ENCODE measurements at regions not wholly inside any gene's neighbourhood (a gene's known extent, or its start where the extent isn't known, plus 50 kb on each side); places are given as distances from the start of the nearest gene placed in this dataset.

DNA sequence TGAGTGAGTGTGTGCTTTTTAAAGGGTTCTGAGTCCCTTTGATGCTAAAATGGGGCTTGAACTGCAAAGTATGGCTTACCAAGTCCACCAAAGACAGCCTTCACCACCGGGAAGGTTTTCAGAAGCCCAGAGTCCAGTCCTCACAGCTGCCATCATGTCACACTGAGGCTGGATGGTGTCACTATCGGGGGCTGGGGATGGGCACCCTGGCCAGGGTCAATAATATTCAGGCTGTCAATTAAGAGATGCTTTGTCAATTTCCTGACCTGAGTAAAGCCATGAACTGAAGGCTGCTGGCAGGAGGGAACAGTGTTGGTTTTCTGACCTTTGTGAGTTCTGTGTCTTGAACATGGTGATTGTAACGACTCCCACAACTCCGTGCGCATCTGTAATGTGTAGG lies 373.0 kb upstream of the B3GAT1 start:
- Histone ChIP-seq H3K9ac (ENCODE audit: low read length) (no peak overlapping the region), H3K4me2 (ENCODE audit: low read length) (no peak overlapping the region), H3K36me3 (ENCODE audit: insufficient read depth, low read length) (no peaks in the 10 kb centered on the region), H3K4me3 (ENCODE audit: low read depth, low read length, poor library complexity, severe bottlenecking) (no peak overlapping the region), H4K20me1 (ENCODE audit: insufficient read depth, low read length) (no peaks in the 10 kb centered on the region), H3K9me2 (ENCODE audit: low read depth, low read length) (no peaks in the 10 kb centered on the region), H2AFZ (ENCODE audit: low read length) (no peak overlapping the region), H3K9me3 (ENCODE audit: low read length) (no peaks in the 10 kb centered on the region), H3K27ac (ENCODE audit: low read depth, low read length, poor library complexity, severe bottlenecking) (no peak overlapping the region), H3K79me2 (ENCODE audit: insufficient read depth, low read length) (no peaks in the 10 kb centered on the region), H3F3A (ENCODE audit: insufficient read depth, low read length) (no peaks in the 10 kb centered on the region), H3K27me3 (ENCODE audit: insufficient read depth, low read length) (no peaks in the 10 kb centered on the region), H3K4me1 (ENCODE audit: insufficient read depth, low read length, severe bottlenecking) (no peaks in the 10 kb centered on the region)
- no peak for TF ChIP-seq EZH2 (IDR thresholded peaks at IDR 0.05; ENCODE audit: borderline replicate concordance, low read length)
- TF ChIP-seq, protein P1, sequence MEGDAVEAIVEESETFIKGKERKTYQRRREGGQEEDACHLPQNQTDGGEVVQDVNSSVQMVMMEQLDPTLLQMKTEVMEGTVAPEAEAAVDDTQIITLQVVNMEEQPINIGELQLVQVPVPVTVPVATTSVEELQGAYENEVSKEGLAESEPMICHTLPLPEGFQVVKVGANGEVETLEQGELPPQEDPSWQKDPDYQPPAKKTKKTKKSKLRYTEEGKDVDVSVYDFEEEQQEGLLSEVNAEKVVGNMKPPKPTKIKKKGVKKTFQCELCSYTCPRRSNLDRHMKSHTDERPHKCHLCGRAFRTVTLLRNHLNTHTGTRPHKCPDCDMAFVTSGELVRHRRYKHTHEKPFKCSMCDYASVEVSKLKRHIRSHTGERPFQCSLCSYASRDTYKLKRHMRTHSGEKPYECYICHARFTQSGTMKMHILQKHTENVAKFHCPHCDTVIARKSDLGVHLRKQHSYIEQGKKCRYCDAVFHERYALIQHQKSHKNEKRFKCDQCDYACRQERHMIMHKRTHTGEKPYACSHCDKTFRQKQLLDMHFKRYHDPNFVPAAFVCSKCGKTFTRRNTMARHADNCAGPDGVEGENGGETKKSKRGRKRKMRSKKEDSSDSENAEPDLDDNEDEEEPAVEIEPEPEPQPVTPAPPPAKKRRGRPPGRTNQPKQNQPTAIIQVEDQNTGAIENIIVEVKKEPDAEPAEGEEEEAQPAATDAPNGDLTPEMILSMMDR (IDR thresholded peaks at IDR 0.05; ENCODE audit: low read length), result no peak

DNA sequence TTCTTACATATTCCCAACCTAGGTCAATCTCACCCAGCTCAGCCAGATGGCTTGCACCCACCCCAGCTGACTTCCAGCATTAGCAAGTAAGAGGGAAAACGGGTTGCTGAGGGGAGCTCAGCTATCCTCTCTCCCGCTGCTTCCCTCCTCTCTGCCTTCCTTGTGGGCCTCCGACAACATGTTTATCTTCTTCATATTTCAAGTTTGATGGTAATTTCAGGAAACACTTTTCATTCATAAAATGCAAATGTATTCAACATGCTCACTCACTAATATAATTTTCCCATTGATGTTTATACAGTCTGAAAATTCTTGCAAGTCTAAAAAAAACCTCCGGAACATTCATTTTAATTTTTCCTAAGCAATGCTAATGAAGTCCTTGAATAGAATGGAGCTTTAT lies 372.5 kb upstream of the B3GAT1 start:
- no peak overlapping the region for H3K4me3 ChIP-seq (ENCODE audit: low read depth, low read length, poor library complexity, severe bottlenecking)
- no peak overlapping the region for H3K4me2 ChIP-seq (ENCODE audit: low read length)
- H3K27me3 ChIP-seq (ENCODE audit: insufficient read depth, low read length), result no peaks in the 10 kb centered on the region
- no peak for TF ChIP-seq EZH2 (IDR thresholded peaks at IDR 0.05; ENCODE audit: borderline replicate concordance, low read length)
- TF ChIP-seq, protein P1 (IDR thresholded peaks at IDR 0.05; ENCODE audit: low read length), result no peak
- H3K4me1 ChIP-seq (ENCODE audit: insufficient read depth, low read length, severe bottlenecking), result no peaks in the 10 kb centered on the region
- H3K9ac ChIP-seq (ENCODE audit: low read length), result no peak overlapping the region
- H2AFZ ChIP-seq (ENCODE audit: low read length), result no peak overlapping the region
- no peaks in the 10 kb centered on the region for H3K79me2 ChIP-seq (ENCODE audit: insufficient read depth, low read length)
- no peaks in the 10 kb centered on the region for H3K9me2 ChIP-seq (ENCODE audit: low read depth, low read length)
- H3K27ac ChIP-seq (ENCODE audit: low read depth, low read length, poor library complexity, severe bottlenecking), result no peak overlapping the region
- H4K20me1 ChIP-seq (ENCODE audit: insufficient read depth, low read length), result no peaks in the 10 kb centered on the region
- no peaks in the 10 kb centered on the region for H3F3A ChIP-seq (ENCODE audit: insufficient read depth, low read length)
- H3K9me3 ChIP-seq (ENCODE audit: low read length), result no peaks in the 10 kb centered on the region
- H3K36me3 ChIP-seq (ENCODE audit: insufficient read depth, low read length), result no peaks in the 10 kb centered on the region

- no peak overlapping the region for H3K9ac ChIP-seq (ENCODE audit: low read length)
- H4K20me1 ChIP-seq (ENCODE audit: insufficient read depth, low read length), result no peaks in the 10 kb centered on the region
- H3K4me2 ChIP-seq (ENCODE audit: low read length), result no peak overlapping the region
- no peaks in the 10 kb centered on the region for H3K79me2 ChIP-seq (ENCODE audit: insufficient read depth, low read length)
- no peak overlapping the region for H3K4me3 ChIP-seq (ENCODE audit: low read depth, low read length, poor library complexity, severe bottlenecking)
- no peak overlapping the region for H3K27ac ChIP-seq (ENCODE audit: low read depth, low read length, poor library complexity, severe bottlenecking)
- no peaks in the 10 kb centered on the region for H3K27me3 ChIP-seq (ENCODE audit: insufficient read depth, low read length)
- no peaks in the 10 kb centered on the region for H3K4me1 ChIP-seq (ENCODE audit: insufficient read depth, low read length, severe bottlenecking)
- H3K36me3 ChIP-seq (ENCODE audit: insufficient read depth, low read length), result no peaks in the 10 kb centered on the region
- TF ChIP-seq, protein P1 (IDR thresholded peaks at IDR 0.05; ENCODE audit: low read length), result no peak
- no peak for TF ChIP-seq EZH2 (IDR thresholded peaks at IDR 0.05; ENCODE audit: borderline replicate concordance, low read length)
- no peaks in the 10 kb centered on the region for H3K9me2 ChIP-seq (ENCODE audit: low read depth, low read length)
- no peak overlapping the region for H2AFZ ChIP-seq (ENCODE audit: low read length)
- no peaks in the 10 kb centered on the region for H3F3A ChIP-seq (ENCODE audit: insufficient read depth, low read length)
- no peaks in the 10 kb centered on the region for H3K9me3 ChIP-seq (ENCODE audit: low read length)
These were observed 372.0 kb upstream of the B3GAT1 start for GRCh38 chr11:134784046-134784445.

Measured in OCI-LY1 (cell line).